GM21447 (cell line): ENCODE measurements at regions not wholly inside any gene's neighbourhood (a gene's known extent, or its start where the extent isn't known, plus 50 kb on each side); places are given as distances from the start of the nearest gene placed in this dataset.

Source experiments
- ATAC-seq: cut with Tn5 transposase; IDR thresholded peaks from one replicate; pipeline ENCODE4 v1.9.1; 2021; ENCODE audit not compliant: unreplicated experiment

DNA sequence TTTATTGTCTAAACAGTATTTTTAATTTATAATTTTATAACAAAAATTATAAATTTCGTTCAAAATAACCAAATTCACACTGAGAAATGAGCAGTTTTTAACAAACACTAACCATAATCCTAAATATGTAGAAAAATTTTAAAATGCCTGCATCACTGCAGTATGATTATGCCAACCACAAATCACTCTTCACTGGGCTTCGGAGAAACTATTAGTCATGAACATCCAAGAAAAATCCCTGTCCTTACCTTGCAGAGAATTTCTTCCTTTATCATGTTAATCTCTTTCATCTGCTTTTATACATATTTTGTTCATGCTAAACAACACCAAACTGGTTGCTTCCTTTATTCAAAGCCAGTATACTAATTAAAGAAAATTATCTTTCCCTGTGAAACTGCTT lies 511.0 kb upstream of the ALCAM start:
- no peak for ATAC-seq

- ATAC-seq = no peak
Observed at GRCh38 chr3:104856741-104857140, 510.0 kb upstream of the ALCAM start.

DNA sequence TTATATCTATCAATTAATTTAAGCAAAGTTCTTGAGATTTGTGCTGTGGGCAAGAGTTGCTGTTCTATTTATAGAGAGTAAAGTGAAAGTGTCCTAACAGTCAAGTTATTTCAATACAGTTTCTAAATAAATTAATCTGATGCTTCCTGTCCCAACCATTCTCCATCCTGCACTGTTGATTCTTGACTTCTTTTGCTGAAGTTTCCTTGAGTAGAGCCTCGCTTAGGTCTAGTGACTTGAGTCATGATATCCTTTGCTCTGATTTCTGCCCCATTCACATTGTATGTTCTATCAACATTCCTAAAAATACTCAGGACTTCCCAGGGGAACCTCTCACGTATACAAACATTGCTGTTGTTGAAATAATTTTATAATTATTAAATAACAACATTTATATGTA lies 498.4 kb upstream of the ALCAM start:
- ATAC-seq = no peak

- no peak for ATAC-seq
Observed at GRCh38 chr3:104870276-104870675, 496.4 kb upstream of the ALCAM start.

- no peak for ATAC-seq
Observed at GRCh38 chr3:104873331-104873730, 493.4 kb upstream of the ALCAM start.

DNA sequence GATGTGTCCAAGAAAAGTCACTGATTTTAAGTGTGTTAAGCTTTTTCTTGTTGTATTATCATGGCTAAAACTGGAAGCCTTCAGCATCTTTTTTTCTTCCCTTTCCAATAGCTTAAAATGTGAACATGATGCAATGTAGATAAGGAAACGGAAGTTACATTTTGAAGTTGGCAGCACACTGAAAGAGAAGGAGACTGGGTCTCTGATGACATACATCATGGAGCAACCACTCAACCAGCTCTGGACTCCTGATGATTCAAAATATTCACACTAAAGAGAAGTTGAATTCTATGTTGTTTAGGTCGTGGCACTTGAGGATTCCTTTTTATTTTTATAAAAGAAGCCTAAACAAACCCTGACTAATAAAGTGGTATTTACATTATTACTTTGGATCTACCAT lies 488.3 kb upstream of the ALCAM start:
- ATAC-seq = no peak

- ATAC-seq = no peak
Observed at GRCh38 chr3:104879919-104880318, 486.8 kb upstream of the ALCAM start.

DNA sequence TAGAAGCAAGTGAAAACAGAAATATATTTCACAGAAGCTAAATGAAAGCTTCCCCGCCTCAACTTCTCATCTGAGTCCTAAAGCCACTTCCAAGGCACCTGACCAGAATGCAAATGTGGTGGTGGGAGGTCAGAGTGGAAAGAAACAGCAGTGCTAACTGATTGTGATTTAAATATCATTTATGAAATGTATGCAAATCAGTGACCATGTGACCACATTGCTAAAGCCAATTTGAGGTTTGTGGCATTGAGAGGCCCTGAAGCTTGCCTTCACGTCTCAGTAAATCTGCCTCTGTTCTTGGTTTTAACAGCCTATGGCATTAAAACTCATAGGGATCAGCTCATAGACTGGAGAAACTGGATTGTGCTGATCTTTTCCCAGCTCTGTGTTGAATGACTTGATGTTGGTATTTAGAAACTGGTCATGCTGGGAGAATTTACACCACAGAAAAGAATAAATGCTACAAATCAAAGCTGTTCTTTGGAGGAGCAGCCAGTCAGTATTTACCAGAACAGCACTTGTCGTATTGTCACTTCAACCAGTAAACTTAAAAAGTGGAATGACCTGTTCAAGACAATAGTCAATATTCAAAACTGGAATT lies 481.4 kb upstream of the ALCAM start:
- ATAC-seq = no peak

GRCh38 chr3:104886220-104886995 lies 480.3 kb upstream of the ALCAM start:
- ATAC-seq = no peak

- ATAC-seq = no peak
Observed at GRCh38 chr3:104887069-104887468, 479.6 kb upstream of the ALCAM start.

GRCh38 chr3:104887619-104888018 lies 479.1 kb upstream of the ALCAM start:
- no peak for ATAC-seq

GRCh38 chr3:104892044-104892443 lies 474.7 kb upstream of the ALCAM start:
- ATAC-seq = no peak

DNA sequence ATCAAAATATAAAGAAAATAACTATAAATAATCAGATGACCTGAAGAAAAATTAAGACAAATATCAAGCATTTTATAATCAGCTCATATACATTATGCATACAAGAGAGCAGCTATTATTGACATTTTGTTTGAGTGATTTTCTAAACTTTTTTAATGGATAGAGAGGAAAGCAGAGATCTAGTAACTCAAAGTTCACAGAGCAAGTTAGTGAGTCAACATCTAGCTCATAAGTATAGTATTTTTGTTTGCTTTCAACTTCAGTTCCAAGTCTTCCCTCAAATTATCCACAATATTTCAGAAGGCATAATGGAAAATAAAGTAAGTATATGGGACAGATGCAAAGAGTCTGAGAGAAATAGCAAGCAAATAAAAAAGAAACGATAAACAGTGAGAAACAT lies 470.1 kb upstream of the ALCAM start:
- ATAC-seq = no peak

DNA sequence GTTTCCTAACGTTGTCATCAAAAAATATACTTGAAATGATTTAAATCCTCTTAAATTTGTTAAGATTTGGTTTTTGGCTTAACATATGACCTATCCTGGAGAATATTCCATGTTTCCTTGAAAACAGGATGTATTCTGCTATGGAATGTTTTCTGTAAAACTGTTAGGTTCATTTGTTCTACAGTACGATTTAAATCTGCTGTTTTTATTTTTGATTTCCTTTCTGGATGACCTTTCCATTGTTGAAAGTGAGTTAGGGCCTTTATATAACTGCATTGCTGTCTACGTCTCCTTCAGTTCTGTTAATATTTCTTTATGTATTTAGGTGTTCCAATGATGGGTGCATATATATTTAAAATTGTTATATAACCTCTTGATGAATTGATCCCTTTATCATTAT lies 465.3 kb upstream of the ALCAM start:
- no peak for ATAC-seq

DNA sequence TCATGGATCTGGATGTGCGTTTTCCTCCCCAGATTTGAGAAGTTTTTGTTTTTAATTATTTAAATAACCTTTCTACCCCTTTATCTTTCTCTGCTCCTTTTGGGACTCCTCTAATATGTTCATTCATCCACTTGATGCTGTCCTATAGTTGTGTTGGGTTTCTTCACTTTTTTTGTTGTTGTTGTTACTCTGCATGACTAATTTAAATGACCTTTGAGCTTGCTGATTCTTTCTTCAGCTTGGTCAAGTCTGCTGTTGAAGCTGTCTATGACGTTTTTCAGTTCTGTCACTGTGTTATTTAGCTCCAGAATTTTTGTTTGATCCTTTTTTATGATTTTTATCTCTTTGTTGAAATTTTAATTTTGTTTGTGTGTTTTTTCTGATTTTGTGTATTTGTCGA lies 463.6 kb upstream of the ALCAM start:
- no peak for ATAC-seq

- ATAC-seq = no peak
Observed at GRCh38 chr3:104906001-104906639, 460.6 kb upstream of the ALCAM start.

- no peak for ATAC-seq
Observed at GRCh38 chr3:104907507-104907906, 459.2 kb upstream of the ALCAM start.

DNA sequence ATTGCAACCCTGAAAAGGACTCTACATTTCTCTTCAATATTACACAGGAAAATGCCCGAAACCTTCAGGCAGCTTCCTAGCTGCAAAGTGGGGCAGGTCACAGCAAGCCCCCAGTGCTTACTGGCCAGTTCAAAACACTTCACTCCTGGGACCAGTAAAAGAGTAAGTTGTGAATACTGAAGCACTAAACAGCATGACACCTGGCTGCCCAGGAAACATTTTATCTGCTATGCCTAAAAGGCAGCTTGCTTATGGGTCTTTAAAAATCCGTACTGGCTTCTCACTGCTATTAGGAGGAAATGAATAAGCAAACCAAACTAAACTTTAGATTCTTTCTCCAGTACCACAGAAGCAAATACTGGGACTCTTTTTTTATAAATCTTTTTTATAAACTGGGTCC lies 457.9 kb upstream of the ALCAM start:
- ATAC-seq = no peak

- ATAC-seq = no peak
Observed at GRCh38 chr3:104909198-104909597, 457.5 kb upstream of the ALCAM start.

DNA sequence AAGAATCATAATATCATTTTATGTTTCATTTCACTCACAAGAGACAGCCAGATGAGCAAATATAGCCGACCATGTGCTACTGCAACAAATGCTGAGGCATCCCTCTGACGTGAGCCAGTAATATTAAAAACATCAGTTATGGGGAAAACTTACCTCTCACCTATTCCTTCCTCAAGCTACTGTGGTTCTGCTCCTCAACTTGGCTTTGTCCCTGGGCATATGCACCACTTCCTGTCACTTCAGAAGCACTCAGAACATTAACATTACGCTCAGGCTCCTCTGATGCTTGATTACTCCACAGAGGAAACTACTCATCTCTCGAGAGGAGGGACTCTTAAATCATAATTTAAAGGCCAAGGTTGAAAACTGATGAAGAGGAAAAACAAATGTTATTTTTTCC lies 457.0 kb upstream of the ALCAM start:
- ATAC-seq = no peak

GRCh38 chr3:104911376-104911775 lies 455.3 kb upstream of the ALCAM start:
- no peak for ATAC-seq

DNA sequence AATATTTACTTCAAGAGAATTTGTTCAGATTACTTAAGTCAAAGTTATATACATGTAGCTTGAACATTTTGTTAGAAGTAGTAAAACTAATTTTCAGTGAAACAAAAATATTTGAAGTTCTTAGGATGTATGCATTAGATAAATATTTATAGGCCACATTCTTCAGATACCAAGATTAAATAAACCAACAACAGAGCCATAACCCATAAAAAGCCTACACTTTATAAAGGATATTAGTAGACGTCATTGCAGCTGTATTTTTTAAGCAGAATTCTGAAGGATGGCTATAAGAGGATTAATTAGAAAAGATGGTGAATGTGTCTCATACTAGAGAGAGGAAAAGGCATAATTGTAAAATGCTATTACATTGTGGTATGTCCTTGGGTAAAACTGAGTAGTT lies 449.7 kb upstream of the ALCAM start:
- ATAC-seq = no peak
